Left cardiac atrium (tissue), 4 donors: ENCODE measurements at regions not wholly inside any gene's neighbourhood (a gene's known extent, or its start where the extent isn't known, plus 50 kb on each side); places are given as distances from the start of the nearest gene placed in this dataset.

Source experiments
- ATAC-seq, 2 donors: fragments of 200-7000 bp; cut with Tn5 transposase; one replicate each; pipeline ENCODE4 v1.9.1; 2020; ENCODE audit warnings: mild to moderate bottlenecking in 2 of 2, moderate library complexity in 2 of 2
- DNase-seq: peaks from one replicate; pipeline ENCODE4 v3.0.0-alpha.2; 2020
- intact Hi-C, 2 donors: fragments of 100-400 bp; cut with DNase I; formaldehyde crosslinking; loops; one replicate each; pipeline versions ENCODE4 v1.14.1 to v1.15.1; 2022 to 2023
- donor health status: DM: no; HTN: yes; CAD: no.
- donor health status: DM: no; HTN: yes; CAD: no; lungs with severe emphysema.
- donor health status: DM: yes; HTN: yes; CAD: no.
- donor health status: Dilated cardiomyopathy.

DNA sequence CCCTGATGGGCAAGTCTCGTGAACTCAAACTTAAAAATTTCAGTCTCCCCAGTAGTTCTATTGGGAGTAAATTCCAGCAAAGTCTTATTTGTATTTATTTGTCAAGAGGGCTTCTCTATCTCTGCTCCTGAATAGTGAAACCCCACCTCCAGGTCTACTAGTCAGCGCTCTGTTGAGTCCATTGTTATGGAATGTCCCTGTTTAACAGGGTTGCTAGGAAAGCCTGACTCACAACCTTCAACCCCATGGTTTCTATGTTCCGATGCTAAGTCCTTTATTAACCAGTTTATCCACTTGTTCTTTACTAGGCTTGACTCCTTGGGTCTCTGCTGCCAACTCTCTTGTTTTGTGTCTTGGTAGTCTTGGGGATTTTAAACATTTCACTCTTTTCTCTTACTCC, 250.7 kb upstream of the MYOCD start:
- DNase-seq (no peak), ATAC-seq (no peak)
- intact Hi-C loops: no loop called here

- intact Hi-C loops: no loop called here
- DNase-seq (no peak), ATAC-seq (no peak)
Observed at GRCh38 chr17:12421077-12421476, 244.6 kb upstream of the MYOCD start.

DNA sequence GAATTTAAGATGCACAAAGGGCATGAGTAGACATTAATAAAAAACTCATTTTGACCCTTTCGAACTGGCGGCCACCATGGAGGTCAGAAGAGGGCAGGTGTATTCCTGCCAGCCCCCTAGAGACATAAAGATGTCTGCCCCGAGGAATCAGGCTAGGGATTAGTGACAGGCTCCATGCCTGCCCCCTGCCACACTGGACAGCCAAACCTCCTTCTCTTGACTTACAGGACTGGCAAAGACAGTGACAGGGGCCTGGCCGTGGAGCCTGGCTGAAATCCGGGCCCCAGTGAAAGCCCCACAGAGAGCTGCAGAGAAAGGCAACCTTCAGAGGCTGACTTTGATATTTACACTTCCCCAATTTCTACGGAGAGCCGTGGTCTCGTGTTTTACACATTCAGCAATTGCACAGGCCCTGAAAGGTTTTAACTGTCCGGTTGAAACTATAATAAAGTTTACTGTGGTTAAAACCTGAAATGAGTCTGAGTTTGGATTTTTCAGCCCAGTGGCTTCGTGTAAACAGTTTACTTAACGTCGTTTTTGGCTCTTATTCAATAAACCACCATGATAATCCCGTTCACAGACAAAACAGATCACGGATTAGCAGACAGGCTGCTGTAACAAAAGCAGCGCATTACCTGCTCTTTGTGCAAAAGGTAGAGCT, 243.9 kb upstream of the MYOCD start:
- ATAC-seq (no peak), DNase-seq (no peak)
- intact Hi-C loops: no loop called here

- ATAC-seq (peak; percentile 81), DNase-seq (peak; percentile 20)
- intact Hi-C loops: no loop called here
Observed at GRCh38 chr17:12422651-12423050, 243.0 kb upstream of the MYOCD start.

DNA sequence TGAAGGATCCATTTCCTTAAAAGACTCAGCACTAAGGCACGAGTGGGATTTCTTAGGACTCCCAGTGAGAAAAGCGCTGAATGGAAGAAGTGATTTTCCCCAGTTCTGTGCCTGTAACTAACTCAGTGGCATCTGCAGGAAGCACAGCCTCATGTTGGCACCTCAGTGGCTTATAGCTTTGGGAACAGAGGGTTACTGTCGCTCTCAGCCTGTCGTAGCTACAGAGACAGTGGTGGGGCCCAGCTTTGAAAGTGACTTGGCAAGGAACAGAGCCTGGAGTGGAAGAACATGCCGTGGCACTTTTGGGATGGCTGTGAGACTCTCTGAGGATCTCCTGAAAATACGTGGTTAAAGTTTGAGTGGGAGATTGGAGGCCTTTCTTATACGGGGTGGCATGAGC, 242.4 kb upstream of the MYOCD start:
- ATAC-seq: no peak
- intact Hi-C loops: no loop called here
- DNase-seq: no peak

DNA sequence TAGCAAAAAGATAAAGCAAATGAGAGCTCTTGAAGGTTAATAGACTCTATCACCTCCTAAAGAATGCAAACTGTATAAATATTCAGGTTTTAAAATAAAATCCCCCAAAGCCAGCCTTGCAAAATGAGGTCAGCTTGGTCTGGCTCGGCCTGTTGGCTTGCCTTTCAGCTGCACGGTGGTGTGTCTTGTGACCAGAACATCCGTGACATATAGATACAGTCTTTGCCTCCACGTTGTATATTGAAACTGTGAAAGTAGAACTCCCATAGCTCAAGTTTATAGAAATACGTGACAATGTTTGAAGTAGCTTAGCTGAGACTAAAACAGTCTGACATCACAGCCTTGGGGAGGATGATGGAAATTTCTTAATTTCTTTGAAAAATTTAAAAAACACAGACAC, 236.6 kb upstream of the MYOCD start:
- ATAC-seq (no peak), DNase-seq (no peak)
- intact Hi-C loops: no loop called here

GRCh38 chr17:12431188-12431587, 234.5 kb upstream of the MYOCD start:
- no peak for ATAC-seq

GRCh38 chr17:12438212-12438611, 227.5 kb upstream of the MYOCD start:
- ATAC-seq: no peak
- no peak for DNase-seq
- intact Hi-C loops: no loop called here

More at GRCh38 chr17:12431188-12431587, 234.5 kb upstream of the MYOCD start:
- DNase-seq: no peak
- intact Hi-C loops: no loop called here

- ATAC-seq (no peak), DNase-seq (no peak)
- intact Hi-C loops: no loop called here
Observed at GRCh38 chr17:12438813-12439586, 226.7 kb upstream of the MYOCD start.

GRCh38 chr17:12445331-12445730, 220.4 kb upstream of the MYOCD start:
- intact Hi-C loops: no loop called here
- ATAC-seq (no peak), DNase-seq (no peak)

GRCh38 chr17:12457493-12457892, 208.2 kb upstream of the MYOCD start:
- DNase-seq (no peak), ATAC-seq (no peak)
- intact Hi-C loops: no loop called here

DNA sequence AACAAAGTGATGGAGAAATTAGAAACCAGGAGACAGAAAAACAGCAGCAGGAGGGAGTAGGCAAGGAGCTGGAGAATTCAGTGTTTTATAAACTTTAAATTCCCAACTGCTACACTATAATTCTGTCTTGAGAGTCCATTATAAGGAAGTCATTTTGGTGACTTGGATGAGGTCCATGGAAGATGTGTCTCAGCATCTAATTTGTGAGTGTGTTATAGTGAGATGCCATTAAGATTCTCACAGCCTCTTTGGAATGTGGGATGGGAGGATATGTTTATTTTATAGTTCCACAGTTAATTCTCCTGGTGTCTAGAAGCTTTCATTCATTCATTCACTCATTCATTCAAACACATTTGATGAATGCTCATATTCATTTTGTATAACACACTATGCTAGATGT, 206.0 kb upstream of the MYOCD start:
- DNase-seq (no peak), ATAC-seq (no peak)
- intact Hi-C loops: no loop called here

GRCh38 chr17:12463102-12463501, 202.6 kb upstream of the MYOCD start:
- ATAC-seq (no peak), DNase-seq (no peak)
- intact Hi-C loops: no loop called here

GRCh38 chr17:12472252-12473173, 193.2 kb upstream of the MYOCD start:
- ATAC-seq (no peak), DNase-seq (no peak)
- intact Hi-C loops: no loop called here

- DNase-seq (no peak), ATAC-seq (no peak)
- intact Hi-C loops: no loop called here
Observed at GRCh38 chr17:12478311-12478710, 187.4 kb upstream of the MYOCD start.

DNA sequence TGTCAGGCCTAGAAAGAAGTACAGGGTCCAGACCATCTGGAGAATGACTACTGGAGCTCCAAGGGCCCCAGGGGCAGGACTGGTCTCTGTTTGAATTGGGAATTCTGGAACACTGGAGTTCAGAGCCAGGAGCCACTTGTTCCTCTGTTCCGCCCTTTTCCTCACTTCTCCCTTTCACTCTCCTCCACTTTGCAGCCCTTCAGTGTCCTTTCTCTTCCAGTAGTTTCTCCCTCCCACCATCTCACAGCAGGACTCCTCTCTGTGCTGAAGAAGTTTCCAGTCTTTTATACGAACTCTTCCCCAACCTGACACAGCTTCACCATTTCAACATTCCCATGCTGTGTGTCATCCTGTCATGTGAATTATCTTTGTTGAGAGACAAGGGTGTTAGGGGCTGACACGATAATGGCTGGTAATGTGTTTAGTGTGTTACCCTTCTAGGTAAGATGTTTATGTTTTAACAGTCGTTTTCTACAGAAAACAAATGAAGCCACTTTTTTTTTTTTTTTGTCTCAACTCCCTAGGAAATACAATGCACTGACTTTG, 180.3 kb upstream of the MYOCD start:
- no peak for DNase-seq
- intact Hi-C loops: no loop called here
- ATAC-seq: peak in 1 of 2 donors; percentile 21

DNA sequence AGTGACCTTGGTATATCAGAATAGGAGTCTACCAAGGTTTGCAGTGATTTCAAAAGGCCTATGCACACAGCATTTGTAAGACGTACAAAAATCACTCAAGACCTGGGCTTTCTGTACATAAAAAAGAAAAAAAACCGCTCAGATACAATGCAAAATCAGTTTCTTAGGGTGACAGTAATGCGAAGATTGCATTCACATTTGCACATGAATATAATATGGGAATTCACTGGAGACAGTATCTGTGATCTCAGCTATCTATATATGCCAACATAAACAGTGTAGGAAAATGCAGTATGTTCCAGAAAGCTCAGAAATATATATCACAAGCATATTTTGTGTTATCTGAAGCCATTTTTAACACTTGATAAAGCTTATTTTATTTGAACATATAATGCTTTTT, 176.4 kb upstream of the MYOCD start:
- intact Hi-C loops: no loop called here
- ATAC-seq: no peak
- DNase-seq: no peak

DNA sequence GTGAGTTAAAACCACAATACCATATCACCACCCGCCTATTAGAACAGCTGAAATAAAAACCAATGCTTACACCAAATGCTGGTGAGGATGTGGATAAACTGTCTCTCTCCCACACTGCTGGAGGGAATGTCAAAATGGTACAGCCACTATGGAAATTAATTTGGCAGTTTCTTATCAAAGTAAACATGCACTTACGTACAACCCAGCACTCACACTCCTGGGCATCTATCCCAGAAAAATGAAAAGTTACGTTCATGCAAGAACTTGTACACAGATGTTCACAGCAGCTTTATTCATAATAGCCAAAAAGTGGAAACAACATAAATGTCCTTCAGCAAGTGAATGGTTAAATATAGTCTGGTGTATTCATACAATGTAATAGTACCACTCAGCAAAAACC, 173.2 kb upstream of the MYOCD start:
- ATAC-seq (peak; percentile 30 to 88), DNase-seq (no peak)
- intact Hi-C loops: no loop called here

GRCh38 chr17:12505866-12506265, 159.8 kb upstream of the MYOCD start:
- DNase-seq (no peak), ATAC-seq (no peak)
- intact Hi-C loops: no loop called here
